ENCODE measurements at regions not wholly inside any gene's neighbourhood (a gene's known extent, or its start where the extent isn't known, plus 50 kb on each side); places are given as distances from the start of the nearest gene placed in this dataset.

- no peak for TF ChIP-seq ZBTB49 (CRISPR knock-in tag; IDR thresholded peaks at IDR 0.05; ENCODE audit: borderline replicate concordance)
- no peak for TF ChIP-seq IRF2 (CRISPR knock-in tag; IDR thresholded peaks at IDR 0.05)
- no peak for TF ChIP-seq WHSC1 (IDR thresholded peaks at IDR 0.05; ENCODE audit: low read length)
- no peak for TF ChIP-seq BRD9 (IDR thresholded peaks at IDR 0.05; ENCODE audit: low read depth, partially characterized antibody)
- no peak for TF ChIP-seq BRF1 (IDR thresholded peaks at IDR 0.05; ENCODE audit: borderline replicate concordance, extremely low read depth, insufficient read length)
Observed at GRCh38 chr6:102407886-102408741, 1014.6 kb downstream of the GRIK2 start (continued).

- intact Hi-C loops (cut with micrococcal nuclease) (no loop called here), in situ Hi-C loops (cut with MboI) (no loop called here)
- CTCF ChIA-PET (ENCODE audit: low intra/inter-chr PET ratio): no interaction called here
- Histone ChIP-seq H3K4me1 (replicated peaks in 1 of 2; ENCODE audit: control insufficient read depth in 2 of 2, insufficient read depth in 2 of 2, low read length in 2 of 2) (no peaks in the 10 kb centered on the region), H3K4me3 (no peak overlapping the region), H3K27me3 (ENCODE audit: control insufficient read depth in 2 of 2, insufficient read depth in 2 of 2, low read length in 2 of 2) (no peaks in the 10 kb centered on the region), H3K9me1 (ENCODE audit: control insufficient read depth, insufficient read depth, low read length) (no peaks in the 10 kb centered on the region), H3K9ac (ENCODE audit: insufficient read depth in 1 of 2, low read depth in 2 of 2, low read length in 2 of 2) (no peak overlapping the region), H3K36me3 (ENCODE audit: control insufficient read depth, insufficient read depth, low read length) (no peaks in the 10 kb centered on the region), H3K79me2 (ENCODE audit: control insufficient read depth, insufficient read depth, low read length) (no peaks in the 10 kb centered on the region), H3K27ac (ENCODE audit: extremely low read depth, low read depth, low read length) (no peak overlapping the region), H2AFZ (ENCODE audit: low read depth, low read length) (no peak overlapping the region), H3K9me3 (replicated peaks; ENCODE audit: control insufficient read depth, insufficient read depth, low read depth, low read length) (no peaks in the 10 kb centered on the region), H4K20me1 (replicated peaks; ENCODE audit: control insufficient read depth, insufficient read depth, low read length) (no peaks in the 10 kb centered on the region), H3K4me2 (ENCODE audit: insufficient read depth, low read length) (no peak overlapping the region)
- WGBS (ENCODE audit: insufficient coverage, low coverage, missing lambda C conversion rate): 0% methylated on average over 1 of the region's 1 CpG
- TF ChIP-seq ZNF280B (CRISPR knock-in tag; IDR thresholded peaks at IDR 0.05): no peak
- TF ChIP-seq TAF7 (tag; IDR thresholded peaks at IDR 0.05): no peak
- no peak for TF ChIP-seq ZNF609 (CRISPR knock-in tag; IDR thresholded peaks at IDR 0.05; ENCODE audit: borderline replicate concordance)
- TF ChIP-seq ZNF79 (CRISPR knock-in tag; IDR thresholded peaks at IDR 0.05; ENCODE audit: low read depth): no peak
- TF ChIP-seq DIDO1 (tag; IDR thresholded peaks at IDR 0.05; ENCODE audit: low read depth): no peak
- TF ChIP-seq FOS (IDR thresholded peaks at IDR 0.05; ENCODE audit: extremely low read depth, insufficient read length): no peak
- POLR2A ChIA-PET: no interaction called here
- no peak for FAIRE-seq
- BruUV-seq (replicated peaks): no TSS peak
- ATAC-seq: no peak
- DNase-seq (ENCODE audit: extremely low read depth in 1 of 4, low spot score in 3 of 4): no peak
Observed at GRCh38 chr6:102405860-102406259, 1012.4 kb downstream of the GRIK2 start.
